LNCAP (cell line): ENCODE measurements at regions not wholly inside any gene's neighbourhood (a gene's known extent, or its start where the extent isn't known, plus 50 kb on each side); places are given as distances from the start of the nearest gene placed in this dataset.
A peak's percentile ranks its signal among the peaks of the same experiment; 100 is the strongest.

Source experiments
- CTCF ChIP-seq: fragments of 450-650 bp; IDR thresholded peaks from 2 replicates; pipeline ENCODE4 v1.5.1; 2017; ENCODE audit warnings: mild to moderate bottlenecking

GRCh38 chr1:102821707-102822106 lies 286.6 kb downstream of the COL11A1 start:
- no peak for TF ChIP-seq CTCF

GRCh38 chr1:102800406-102800805 lies 307.9 kb downstream of the COL11A1 start:
- no peak for TF ChIP-seq CTCF

GRCh38 chr1:102799496-102799895 lies 308.8 kb downstream of the COL11A1 start:
- no peak for TF ChIP-seq CTCF

GRCh38 chr1:102798718-102799117 lies 309.6 kb downstream of the COL11A1 start:
- no peak for TF ChIP-seq CTCF

GRCh38 chr1:102796429-102796828 lies 311.9 kb downstream of the COL11A1 start:
- no peak for TF ChIP-seq CTCF

- peak; percentile 53 for TF ChIP-seq CTCF
Observed at GRCh38 chr1:102790997-102791396, 317.3 kb downstream of the COL11A1 start.

- no peak for TF ChIP-seq CTCF
Observed at GRCh38 chr1:102783487-102783886, 324.8 kb downstream of the COL11A1 start.

GRCh38 chr1:102782144-102782543 lies 326.2 kb downstream of the COL11A1 start:
- no peak for TF ChIP-seq CTCF
